ENCODE measurements at regions not wholly inside any gene's neighbourhood (a gene's known extent, or its start where the extent isn't known, plus 50 kb on each side); places are given as distances from the start of the nearest gene placed in this dataset.

DNA sequence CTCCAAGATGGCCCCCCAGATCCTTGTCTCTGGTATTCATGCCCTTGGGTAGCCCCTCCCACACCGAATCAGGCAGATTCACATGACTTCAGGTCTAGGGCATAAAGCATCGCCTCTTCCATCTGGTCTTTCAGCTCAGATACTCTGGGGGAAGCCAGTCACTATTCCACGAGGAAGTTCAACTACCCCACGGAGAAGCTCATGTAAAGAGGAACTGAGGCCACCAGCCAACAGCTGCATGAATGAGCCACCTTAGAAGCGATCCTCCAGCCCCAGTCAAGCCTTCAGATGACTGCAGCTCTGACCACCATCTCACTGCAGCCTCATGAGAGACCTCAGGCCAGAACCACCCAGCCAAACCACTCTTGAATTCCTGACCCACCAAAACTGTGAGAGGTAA lies 54.1 kb downstream of the SOCS3 start:
- H3K27me3 Mint-ChIP-seq (ENCODE audit: low read depth), result no peaks in the 10 kb centered on the region
- no peak overlapping the region for H3K27ac Mint-ChIP-seq (ENCODE audit: unreplicated experiment)
- H3K4me1 Mint-ChIP-seq, result peaks cover 12% of the 10 kb centered on the region
- no peak for DNase-seq (ENCODE audit: low read depth, low spot score)
- H3K36me3 Mint-ChIP-seq (ENCODE audit: low read depth), result no peaks in the 10 kb centered on the region
- TF ChIP-seq, protein P1, sequence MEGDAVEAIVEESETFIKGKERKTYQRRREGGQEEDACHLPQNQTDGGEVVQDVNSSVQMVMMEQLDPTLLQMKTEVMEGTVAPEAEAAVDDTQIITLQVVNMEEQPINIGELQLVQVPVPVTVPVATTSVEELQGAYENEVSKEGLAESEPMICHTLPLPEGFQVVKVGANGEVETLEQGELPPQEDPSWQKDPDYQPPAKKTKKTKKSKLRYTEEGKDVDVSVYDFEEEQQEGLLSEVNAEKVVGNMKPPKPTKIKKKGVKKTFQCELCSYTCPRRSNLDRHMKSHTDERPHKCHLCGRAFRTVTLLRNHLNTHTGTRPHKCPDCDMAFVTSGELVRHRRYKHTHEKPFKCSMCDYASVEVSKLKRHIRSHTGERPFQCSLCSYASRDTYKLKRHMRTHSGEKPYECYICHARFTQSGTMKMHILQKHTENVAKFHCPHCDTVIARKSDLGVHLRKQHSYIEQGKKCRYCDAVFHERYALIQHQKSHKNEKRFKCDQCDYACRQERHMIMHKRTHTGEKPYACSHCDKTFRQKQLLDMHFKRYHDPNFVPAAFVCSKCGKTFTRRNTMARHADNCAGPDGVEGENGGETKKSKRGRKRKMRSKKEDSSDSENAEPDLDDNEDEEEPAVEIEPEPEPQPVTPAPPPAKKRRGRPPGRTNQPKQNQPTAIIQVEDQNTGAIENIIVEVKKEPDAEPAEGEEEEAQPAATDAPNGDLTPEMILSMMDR (conservative IDR thresholded peaks at IDR 0.05), result no peak
- no peak overlapping the region for H3K4me3 Mint-ChIP-seq
- H3K9me3 Mint-ChIP-seq, result peaks cover 2% of the 10 kb centered on the region

DNA sequence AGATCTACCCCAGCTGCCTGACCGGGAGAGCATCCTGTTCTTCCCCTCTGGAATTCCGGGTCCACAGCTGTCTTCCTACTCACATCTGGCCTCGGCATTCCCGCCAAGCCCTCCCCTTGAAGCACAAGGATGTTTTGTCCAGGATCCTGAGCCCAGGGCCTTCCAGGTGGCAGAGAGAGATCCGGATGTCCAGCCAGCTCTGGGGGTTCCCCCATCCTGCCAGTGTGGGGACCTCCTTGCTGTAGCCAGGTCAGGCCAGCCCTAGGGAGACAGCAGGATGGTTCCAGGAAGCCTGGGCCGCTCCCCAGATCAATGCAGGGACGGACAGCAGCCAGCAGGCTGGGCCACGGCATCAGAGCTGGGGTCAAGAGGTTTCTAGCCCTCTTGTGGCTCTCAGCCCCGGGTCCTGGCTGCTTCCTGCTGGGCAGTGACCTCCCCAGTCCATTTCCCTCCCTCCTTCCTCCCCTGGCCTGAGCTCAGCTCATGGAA lies 55.3 kb downstream of the SOCS3 start:
- no peak overlapping the region for H3K4me3 Mint-ChIP-seq
- H3K4me1 Mint-ChIP-seq, result peaks cover 12% of the 10 kb centered on the region
- H3K27ac Mint-ChIP-seq (ENCODE audit: unreplicated experiment), result no peak overlapping the region
- DNase-seq (ENCODE audit: low read depth, low spot score), result no peak
- no peaks in the 10 kb centered on the region for H3K36me3 Mint-ChIP-seq (ENCODE audit: low read depth)
- H3K27me3 Mint-ChIP-seq (ENCODE audit: low read depth), result no peaks in the 10 kb centered on the region
- peaks cover 2% of the 10 kb centered on the region for H3K9me3 Mint-ChIP-seq
- TF ChIP-seq, protein P1 (conservative IDR thresholded peaks at IDR 0.05), result no peak

DNA sequence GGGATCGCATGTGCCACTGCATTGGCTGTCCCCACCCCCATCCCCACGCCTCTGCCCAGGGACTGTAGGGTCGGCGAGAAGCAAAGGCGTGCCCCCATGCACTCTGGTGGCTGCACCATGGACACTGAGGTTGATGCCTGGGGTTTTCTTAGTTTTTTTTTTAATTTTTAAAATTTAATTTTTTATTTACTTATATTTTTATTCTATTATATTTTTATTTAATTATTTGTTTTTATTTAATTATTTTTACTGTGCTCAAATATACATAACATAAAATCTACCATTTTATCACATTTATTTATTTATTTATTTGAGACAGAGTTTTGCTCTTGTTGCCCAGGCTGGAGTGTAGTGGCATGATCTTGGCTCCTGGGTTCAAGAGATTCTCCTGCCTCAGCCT lies 57.4 kb downstream of the SOCS3 start:
- H3K4me1 Mint-ChIP-seq, result peaks cover 12% of the 10 kb centered on the region
- H3K36me3 Mint-ChIP-seq (ENCODE audit: low read depth), result no peaks in the 10 kb centered on the region
- H3K9me3 Mint-ChIP-seq, result peaks cover 2% of the 10 kb centered on the region
- no peaks in the 10 kb centered on the region for H3K27me3 Mint-ChIP-seq (ENCODE audit: low read depth)
- DNase-seq (ENCODE audit: low read depth, low spot score), result no peak
- no peak overlapping the region for H3K4me3 Mint-ChIP-seq
- H3K27ac Mint-ChIP-seq (ENCODE audit: unreplicated experiment), result no peak overlapping the region
- TF ChIP-seq, protein P1 (conservative IDR thresholded peaks at IDR 0.05), result no peak

DNA sequence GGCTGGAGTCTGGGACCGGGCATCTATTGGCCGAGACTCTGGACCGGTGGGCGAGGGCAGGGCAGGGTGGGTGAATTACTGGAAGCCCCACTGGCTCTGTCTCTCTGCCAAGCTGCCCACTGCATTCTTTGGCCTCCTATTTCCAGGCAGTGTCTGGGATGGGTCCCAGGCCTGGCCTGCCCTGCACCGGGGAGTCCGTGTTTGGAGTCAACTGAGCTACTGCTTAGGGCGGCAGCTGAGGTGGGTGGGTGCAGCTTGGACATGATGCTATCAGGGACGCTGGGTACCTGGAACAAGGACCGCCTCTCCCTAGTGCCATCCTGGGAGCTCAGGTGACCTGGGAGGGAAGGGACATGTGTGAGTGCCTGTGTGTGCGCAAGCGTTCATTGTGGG lies 58.1 kb downstream of the SOCS3 start:
- DNase-seq (ENCODE audit: low read depth, low spot score), result no peak
- H3K4me3 Mint-ChIP-seq, result no peak overlapping the region
- no peaks in the 10 kb centered on the region for H3K36me3 Mint-ChIP-seq (ENCODE audit: low read depth)
- peaks cover 12% of the 10 kb centered on the region for H3K4me1 Mint-ChIP-seq
- no peak overlapping the region for H3K27ac Mint-ChIP-seq (ENCODE audit: unreplicated experiment)
- peaks cover under 1% of the 10 kb centered on the region for H3K9me3 Mint-ChIP-seq
- no peaks in the 10 kb centered on the region for H3K27me3 Mint-ChIP-seq (ENCODE audit: low read depth)
- TF ChIP-seq, protein P1 (conservative IDR thresholded peaks at IDR 0.05), result no peak

GRCh38 chr17:78300962-78301820 lies 58.7 kb downstream of the SOCS3 start:
- TF ChIP-seq, protein P1 (conservative IDR thresholded peaks at IDR 0.05), result no peak
- no peak for DNase-seq (ENCODE audit: low read depth, low spot score)
- Mint-ChIP-seq H3K9me3 (no peaks in the 10 kb centered on the region), H3K36me3 (ENCODE audit: low read depth) (no peaks in the 10 kb centered on the region), H3K4me3 (no peak overlapping the region), H3K4me1 (peaks cover 12% of the 10 kb centered on the region), H3K27ac (ENCODE audit: unreplicated experiment) (peak overlapping the region; percentile 78), H3K27me3 (ENCODE audit: low read depth) (no peaks in the 10 kb centered on the region)

Measured in neural crest cell (in vitro differentiated cells).